GM13976 (cell line): ENCODE measurements at regions not wholly inside any gene's neighbourhood (a gene's known extent, or its start where the extent isn't known, plus 50 kb on each side); places are given as distances from the start of the nearest gene placed in this dataset.
"Not testable (repeated sequence)": the region's sequence is repeated elsewhere in the genome, so short reads cannot be mapped to it uniquely, and the experiment has no call there.

Experiments
- DNase-seq: peaks from one replicate; pipeline ENCODE4 v3.0.0; 2012; ENCODE audit warnings: low spot score
- in situ Hi-C: fragments of 300-500 bp; cut with MboI; formaldehyde crosslinking; loops from one replicate; pipeline ENCODE4 v1.12.0; 2022; ENCODE audit warnings: low sequenced_read_pairs, mixed read lengths, inconsistent platforms; ENCODE audit not compliant: unreplicated experiment
- TF ChIP-seq, protein P1 (sequence below): IDR thresholded peaks from 2 replicates; pipeline ENCODE4 v1.5.1; 2012; ENCODE audit warnings: borderline replicate concordance, mild to moderate bottlenecking; ENCODE audit not compliant: insufficient read depth; ENCODE audit errors: extremely low read depth, missing control alignments, control extremely low read depth

DNA sequence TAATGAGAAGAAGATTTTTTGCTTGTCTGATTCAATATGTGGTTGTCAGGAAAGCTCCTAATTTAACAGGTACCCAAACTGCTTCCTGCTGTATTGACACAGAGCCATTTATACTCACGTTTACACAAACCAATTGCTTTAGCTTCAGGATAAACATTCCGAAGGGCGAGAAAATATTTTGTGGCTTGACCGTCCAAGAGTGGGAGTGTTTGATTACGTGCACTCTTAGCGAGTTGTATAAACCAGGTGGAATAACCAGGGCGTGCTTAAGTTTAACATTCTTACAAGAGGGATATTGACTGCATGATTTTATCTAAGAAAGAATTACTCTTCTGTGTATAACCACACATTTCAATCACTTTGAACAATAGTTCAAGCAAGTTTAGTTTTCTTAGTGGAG lies 278.7 kb upstream of the TYRP1 start:
- DNase-seq: no peak
- TF ChIP-seq, protein P1, sequence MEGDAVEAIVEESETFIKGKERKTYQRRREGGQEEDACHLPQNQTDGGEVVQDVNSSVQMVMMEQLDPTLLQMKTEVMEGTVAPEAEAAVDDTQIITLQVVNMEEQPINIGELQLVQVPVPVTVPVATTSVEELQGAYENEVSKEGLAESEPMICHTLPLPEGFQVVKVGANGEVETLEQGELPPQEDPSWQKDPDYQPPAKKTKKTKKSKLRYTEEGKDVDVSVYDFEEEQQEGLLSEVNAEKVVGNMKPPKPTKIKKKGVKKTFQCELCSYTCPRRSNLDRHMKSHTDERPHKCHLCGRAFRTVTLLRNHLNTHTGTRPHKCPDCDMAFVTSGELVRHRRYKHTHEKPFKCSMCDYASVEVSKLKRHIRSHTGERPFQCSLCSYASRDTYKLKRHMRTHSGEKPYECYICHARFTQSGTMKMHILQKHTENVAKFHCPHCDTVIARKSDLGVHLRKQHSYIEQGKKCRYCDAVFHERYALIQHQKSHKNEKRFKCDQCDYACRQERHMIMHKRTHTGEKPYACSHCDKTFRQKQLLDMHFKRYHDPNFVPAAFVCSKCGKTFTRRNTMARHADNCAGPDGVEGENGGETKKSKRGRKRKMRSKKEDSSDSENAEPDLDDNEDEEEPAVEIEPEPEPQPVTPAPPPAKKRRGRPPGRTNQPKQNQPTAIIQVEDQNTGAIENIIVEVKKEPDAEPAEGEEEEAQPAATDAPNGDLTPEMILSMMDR: no peak
- in situ Hi-C loops: no loop called here

DNA sequence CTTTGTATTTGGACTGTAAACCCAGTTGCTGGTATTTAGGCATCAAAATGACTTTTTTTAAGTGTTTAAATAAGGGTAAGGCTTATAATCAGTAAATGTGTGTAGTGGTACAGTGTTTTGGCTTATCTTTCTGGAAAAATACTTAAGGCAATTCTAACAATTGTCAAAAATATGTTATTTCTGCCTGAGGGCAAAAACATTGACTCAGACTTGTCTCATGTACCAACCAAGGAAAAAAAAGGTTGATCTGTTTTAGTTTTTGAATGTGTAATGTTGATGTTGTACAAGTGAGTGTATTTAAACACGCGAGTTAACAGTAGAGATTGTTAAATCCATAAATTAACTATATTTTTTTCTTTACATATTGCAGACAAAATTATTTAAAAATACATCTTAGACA lies 277.8 kb upstream of the TYRP1 start:
- DNase-seq: no peak
- in situ Hi-C loops: no loop called here
- TF ChIP-seq, protein P1: no peak

GRCh38 chr9:12416716-12417115 lies 276.5 kb upstream of the TYRP1 start:
- in situ Hi-C loops: no loop called here
- TF ChIP-seq, protein P1: no peak
- no peak for DNase-seq

DNA sequence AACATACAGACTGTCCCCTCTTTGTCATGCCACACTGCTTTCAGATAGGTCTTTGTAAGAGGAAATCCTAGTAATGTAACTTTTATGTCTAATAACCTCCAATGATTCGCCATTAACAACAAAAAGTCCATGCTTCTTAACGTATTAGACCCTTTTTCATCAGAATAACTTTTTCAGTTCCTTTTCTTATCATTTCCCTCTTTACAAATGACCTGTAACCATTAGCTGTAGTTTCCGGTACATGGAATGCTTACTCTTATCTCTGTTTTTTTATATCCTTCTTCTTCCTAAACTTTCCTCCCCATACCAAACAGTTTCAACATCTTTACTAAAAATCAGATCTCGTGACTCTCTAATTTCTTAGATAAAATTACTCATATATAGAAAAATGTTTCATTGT lies 268.9 kb upstream of the TYRP1 start:
- in situ Hi-C loops: no loop called here
- DNase-seq: no peak
- TF ChIP-seq, protein P1: no peak

DNA sequence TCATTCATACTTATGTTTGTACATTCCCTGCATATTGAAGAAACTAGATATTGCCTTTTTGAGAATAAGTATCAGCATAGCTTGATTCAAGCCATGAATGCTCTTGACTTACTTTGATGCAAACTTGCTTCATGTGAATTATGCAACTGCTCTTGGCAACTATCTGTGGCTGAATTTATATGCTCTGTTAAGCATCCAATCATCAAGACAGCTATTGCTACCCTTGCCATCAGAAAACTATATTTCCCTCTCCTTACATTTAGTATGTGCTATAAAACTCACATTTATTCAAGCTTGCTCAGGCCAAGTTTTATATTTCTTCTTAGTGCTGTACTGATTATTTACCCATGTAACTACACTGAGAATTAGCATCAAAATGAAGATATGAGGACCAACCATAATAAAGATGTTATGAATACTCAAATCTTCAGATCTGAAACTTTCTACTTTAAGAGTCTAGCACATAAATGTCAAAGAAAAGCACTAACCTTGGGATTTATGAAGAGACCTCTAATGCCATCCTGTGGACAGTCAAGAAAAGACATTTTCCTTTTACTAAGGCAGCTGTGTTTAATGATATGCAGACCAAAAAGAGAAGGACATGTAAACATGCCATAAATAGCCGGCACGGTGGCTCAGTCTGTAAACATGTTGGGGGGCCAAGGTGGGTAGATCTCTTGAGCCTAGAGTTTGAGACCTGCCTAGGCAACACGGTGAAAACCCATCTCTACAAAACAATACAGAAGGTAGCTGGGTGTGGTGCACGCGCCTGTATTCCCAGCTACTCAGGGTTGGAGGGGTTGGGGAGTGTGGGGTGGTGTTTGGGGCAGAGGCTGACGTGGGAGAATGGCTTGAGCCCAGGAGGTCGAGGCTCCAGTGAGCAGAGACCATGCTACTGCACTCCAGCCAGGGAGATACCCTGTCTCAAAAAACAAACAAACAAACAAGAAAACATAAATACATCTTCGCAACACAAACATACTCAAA lies 267.0 kb upstream of the TYRP1 start:
- TF ChIP-seq, protein P1: no peak
- DNase-seq: no peak
- in situ Hi-C loops: no loop called here

DNA sequence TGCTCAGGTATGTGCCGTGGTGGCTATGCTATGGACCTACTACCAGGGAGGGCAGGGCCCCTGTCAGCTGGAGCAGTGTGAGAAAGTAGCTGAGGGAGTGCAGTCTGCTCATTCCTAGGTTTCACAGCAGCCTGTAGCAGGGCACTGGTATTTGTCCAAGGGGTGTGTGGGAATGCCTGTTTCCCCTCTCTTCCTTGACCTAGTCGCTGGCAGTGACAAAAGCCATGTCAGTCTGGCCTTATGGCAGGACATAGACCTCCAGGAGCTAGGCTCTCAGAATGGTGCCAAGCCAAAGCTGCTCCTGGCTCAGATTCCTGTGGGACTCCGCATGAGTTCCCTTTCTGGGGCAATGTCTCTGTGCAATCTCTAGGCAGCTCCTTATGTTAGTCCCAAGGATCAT lies 253.9 kb upstream of the TYRP1 start:
- in situ Hi-C loops: no loop called here
- TF ChIP-seq, protein P1: no peak
- no peak for DNase-seq

GRCh38 chr9:12441080-12441479 lies 252.1 kb upstream of the TYRP1 start:
- in situ Hi-C loops: not testable (repeated sequence)

More at GRCh38 chr9:12441080-12441479, 252.1 kb upstream of the TYRP1 start:
- not testable (repeated sequence) for DNase-seq
